PC-9 (cell line): ENCODE measurements at regions not wholly inside any gene's neighbourhood (a gene's known extent, or its start where the extent isn't known, plus 50 kb on each side); places are given as distances from the start of the nearest gene placed in this dataset.

ENCODE experiments used
- EZH2 ChIP-seq: fragments of 200-600 bp; sonication (generic); IDR thresholded peaks from 2 replicates; pipeline ENCODE4 v1.8.0; 2017; ENCODE audit warnings: antibody characterized with exemption, low read depth
- TF ChIP-seq, protein P1 (sequence below): fragments of 200-600 bp; sonication (generic); conservative IDR thresholded peaks from 2 replicates; pipeline ENCODE4 v1.6.1; 2017; ENCODE audit warnings: mixed run types, antibody characterized with exemption, mild to moderate bottlenecking, moderate library complexity

DNA sequence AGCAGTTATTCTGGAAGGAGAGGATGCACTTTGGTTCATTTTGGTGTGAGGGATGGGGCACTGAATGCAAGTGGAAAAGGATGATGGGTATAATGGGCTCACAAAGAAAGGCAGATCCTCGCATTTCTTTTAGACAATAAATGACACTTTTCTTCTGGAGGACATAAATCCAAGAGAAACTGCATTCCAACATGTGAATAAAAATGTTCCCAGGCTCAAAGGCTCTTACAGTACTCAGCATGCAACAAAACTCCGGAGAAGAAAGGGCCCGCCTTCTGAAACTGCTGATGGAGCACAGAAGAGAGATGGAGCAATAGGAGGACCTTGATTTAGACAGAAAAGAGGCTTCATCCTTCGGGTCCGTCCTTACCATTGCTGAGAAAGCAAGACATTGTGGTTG lies 538.2 kb upstream of the DPP6 start:
- TF ChIP-seq, protein P1, sequence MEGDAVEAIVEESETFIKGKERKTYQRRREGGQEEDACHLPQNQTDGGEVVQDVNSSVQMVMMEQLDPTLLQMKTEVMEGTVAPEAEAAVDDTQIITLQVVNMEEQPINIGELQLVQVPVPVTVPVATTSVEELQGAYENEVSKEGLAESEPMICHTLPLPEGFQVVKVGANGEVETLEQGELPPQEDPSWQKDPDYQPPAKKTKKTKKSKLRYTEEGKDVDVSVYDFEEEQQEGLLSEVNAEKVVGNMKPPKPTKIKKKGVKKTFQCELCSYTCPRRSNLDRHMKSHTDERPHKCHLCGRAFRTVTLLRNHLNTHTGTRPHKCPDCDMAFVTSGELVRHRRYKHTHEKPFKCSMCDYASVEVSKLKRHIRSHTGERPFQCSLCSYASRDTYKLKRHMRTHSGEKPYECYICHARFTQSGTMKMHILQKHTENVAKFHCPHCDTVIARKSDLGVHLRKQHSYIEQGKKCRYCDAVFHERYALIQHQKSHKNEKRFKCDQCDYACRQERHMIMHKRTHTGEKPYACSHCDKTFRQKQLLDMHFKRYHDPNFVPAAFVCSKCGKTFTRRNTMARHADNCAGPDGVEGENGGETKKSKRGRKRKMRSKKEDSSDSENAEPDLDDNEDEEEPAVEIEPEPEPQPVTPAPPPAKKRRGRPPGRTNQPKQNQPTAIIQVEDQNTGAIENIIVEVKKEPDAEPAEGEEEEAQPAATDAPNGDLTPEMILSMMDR = no peak
- no peak for TF ChIP-seq EZH2
